ENCODE measurements at regions not wholly inside any gene's neighbourhood (a gene's known extent, or its start where the extent isn't known, plus 50 kb on each side); places are given as distances from the start of the nearest gene placed in this dataset.

DNA sequence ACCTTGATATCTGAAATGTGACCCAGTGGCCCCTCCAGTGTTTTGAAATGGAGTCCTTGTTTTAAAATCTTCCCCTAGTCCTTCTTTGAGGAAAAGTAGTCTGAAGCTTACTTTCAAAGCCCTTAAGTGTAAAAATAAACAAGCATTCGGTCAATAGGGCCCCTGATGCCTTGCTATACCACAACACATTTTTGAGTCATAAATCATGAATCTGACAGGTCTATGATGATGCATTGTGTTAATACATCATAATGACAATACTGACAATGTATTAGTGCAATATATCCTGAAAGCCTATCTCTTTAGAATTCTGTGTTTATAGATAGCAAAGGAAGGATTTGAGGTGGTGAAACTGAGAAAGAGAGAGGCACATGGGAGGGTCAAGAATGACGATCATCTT lies 464.2 kb downstream of the MEIS1 start:
- H3K4me3 Mint-ChIP-seq (ENCODE audit: unreplicated experiment) = no peak overlapping the region

DNA sequence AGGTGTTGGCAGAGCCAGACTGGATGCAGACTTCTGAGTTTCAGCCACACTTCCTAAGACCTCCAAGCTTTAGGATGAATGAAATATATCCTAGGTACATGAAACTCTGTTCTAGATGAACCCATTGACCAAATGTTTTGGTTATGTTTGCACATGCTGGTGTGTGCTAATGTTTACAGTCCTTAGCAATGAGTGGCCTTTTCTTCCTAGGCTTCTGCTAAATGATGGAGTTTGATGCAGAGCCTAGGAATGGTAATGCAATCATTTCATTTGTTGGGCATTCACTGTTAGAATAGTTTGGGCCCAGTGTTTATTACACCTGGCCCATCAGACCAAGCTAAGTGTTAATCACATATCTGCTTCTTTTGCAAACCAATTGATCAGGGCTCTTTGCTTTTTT lies 464.7 kb downstream of the MEIS1 start:
- H3K36me3 Mint-ChIP-seq (ENCODE audit: low read depth) = no peaks in the 10 kb centered on the region
- H3K4me3 Mint-ChIP-seq (ENCODE audit: unreplicated experiment) = no peak overlapping the region
- H3K4me1 Mint-ChIP-seq (ENCODE audit: low read depth) = peaks cover 24% of the 10 kb centered on the region
- DNase-seq (ENCODE audit: low spot score) = no peak
- no peaks in the 10 kb centered on the region for H3K9me3 Mint-ChIP-seq (ENCODE audit: low read depth)
- no peak for TF ChIP-seq CTCF (IDR thresholded peaks at IDR 0.05)
- H3K27ac Mint-ChIP-seq (ENCODE audit: unreplicated experiment) = no peak overlapping the region
- H3K27me3 Mint-ChIP-seq (ENCODE audit: low read depth) = peaks cover 4% of the 10 kb centered on the region

More for the DNA sequence above, 464.2 kb downstream of the MEIS1 start:
- Mint-ChIP-seq H3K9me3 (ENCODE audit: low read depth) (no peaks in the 10 kb centered on the region), H3K4me1 (ENCODE audit: low read depth) (peaks cover 24% of the 10 kb centered on the region), H3K27me3 (ENCODE audit: low read depth) (peaks cover 6% of the 10 kb centered on the region), H3K27ac (ENCODE audit: unreplicated experiment) (no peak overlapping the region), H3K36me3 (ENCODE audit: low read depth) (no peaks in the 10 kb centered on the region)
- TF ChIP-seq CTCF (IDR thresholded peaks at IDR 0.05) = no peak
- no peak for DNase-seq (ENCODE audit: low spot score)

- no peak for DNase-seq (ENCODE audit: low spot score)
- no peak overlapping the region for H3K4me3 Mint-ChIP-seq (ENCODE audit: unreplicated experiment)
- H3K4me1 Mint-ChIP-seq (ENCODE audit: low read depth) = peaks cover 24% of the 10 kb centered on the region
- H3K27me3 Mint-ChIP-seq (ENCODE audit: low read depth) = peaks cover 3% of the 10 kb centered on the region
- no peak overlapping the region for H3K27ac Mint-ChIP-seq (ENCODE audit: unreplicated experiment)
- H3K9me3 Mint-ChIP-seq (ENCODE audit: low read depth) = no peaks in the 10 kb centered on the region
- no peaks in the 10 kb centered on the region for H3K36me3 Mint-ChIP-seq (ENCODE audit: low read depth)
- TF ChIP-seq CTCF (IDR thresholded peaks at IDR 0.05) = no peak
Observed at GRCh38 chr2:66901344-66901743, 466.4 kb downstream of the MEIS1 start.

- H3K4me1 Mint-ChIP-seq (ENCODE audit: low read depth) = peaks cover 10% of the 10 kb centered on the region
- H3K9me3 Mint-ChIP-seq (ENCODE audit: low read depth) = no peaks in the 10 kb centered on the region
- H3K4me3 Mint-ChIP-seq (ENCODE audit: unreplicated experiment) = no peak overlapping the region
- peaks cover 3% of the 10 kb centered on the region for H3K27me3 Mint-ChIP-seq (ENCODE audit: low read depth)
- no peak overlapping the region for H3K27ac Mint-ChIP-seq (ENCODE audit: unreplicated experiment)
- H3K36me3 Mint-ChIP-seq (ENCODE audit: low read depth) = no peaks in the 10 kb centered on the region
- DNase-seq (ENCODE audit: low spot score) = no peak
- TF ChIP-seq CTCF (IDR thresholded peaks at IDR 0.05) = no peak
Observed at GRCh38 chr2:66903183-66903582, 468.3 kb downstream of the MEIS1 start.

- H3K4me3 Mint-ChIP-seq (ENCODE audit: unreplicated experiment) = no peak overlapping the region
- DNase-seq (ENCODE audit: low spot score) = no peak
- H3K36me3 Mint-ChIP-seq (ENCODE audit: low read depth) = no peaks in the 10 kb centered on the region
- no peak overlapping the region for H3K27ac Mint-ChIP-seq (ENCODE audit: unreplicated experiment)
- TF ChIP-seq CTCF (IDR thresholded peaks at IDR 0.05) = no peak
- H3K4me1 Mint-ChIP-seq (ENCODE audit: low read depth) = peaks cover 4% of the 10 kb centered on the region
- H3K27me3 Mint-ChIP-seq (ENCODE audit: low read depth) = peaks cover 3% of the 10 kb centered on the region
- no peaks in the 10 kb centered on the region for H3K9me3 Mint-ChIP-seq (ENCODE audit: low read depth)
Observed at GRCh38 chr2:66903745-66904465, 469.0 kb downstream of the MEIS1 start.

All from chondrocyte (in vitro differentiated cells).